IPS DF 4.7 (cell line): ENCODE measurements at regions not wholly inside any gene's neighbourhood (a gene's known extent, or its start where the extent isn't known, plus 50 kb on each side); places are given as distances from the start of the nearest gene placed in this dataset.
"Not testable (repeated sequence)": the region's sequence is repeated elsewhere in the genome, so short reads cannot be mapped to it uniquely, and the experiment has no call there.

Source experiments
- DNase-seq: peaks from one replicate; pipeline ENCODE4 v3.0.0-alpha.2; 2013; ENCODE audit warnings: low spot score; ENCODE audit errors: extremely low read depth

GRCh38 chr10:78209970-78210369 lies 176.3 kb downstream of the RPS24 start:
- no peak for DNase-seq

GRCh38 chr10:78210548-78210947 lies 176.9 kb downstream of the RPS24 start:
- DNase-seq, result no peak

- no peak for DNase-seq
These were observed 177.3 kb downstream of the RPS24 start for GRCh38 chr10:78210976-78211375.

- peak; percentile 14 for DNase-seq
These were observed 177.9 kb downstream of the RPS24 start for GRCh38 chr10:78211561-78212051.

- no peak for DNase-seq
These were observed 178.6 kb downstream of the RPS24 start for GRCh38 chr10:78212060-78212785.

- DNase-seq, result no peak
These were observed 179.1 kb downstream of the RPS24 start for GRCh38 chr10:78212786-78213175.

GRCh38 chr10:78214955-78215354 lies 181.3 kb downstream of the RPS24 start:
- DNase-seq, result no peak

GRCh38 chr10:78215645-78216044 lies 182.0 kb downstream of the RPS24 start:
- DNase-seq, result no peak

- no peak for DNase-seq
These were observed 183.7 kb downstream of the RPS24 start for GRCh38 chr10:78217336-78217735.

- DNase-seq, result no peak
These were observed 185.3 kb downstream of the RPS24 start for GRCh38 chr10:78218798-78219490.

- not testable (repeated sequence) for DNase-seq
These were observed 185.9 kb downstream of the RPS24 start for GRCh38 chr10:78219568-78219967.

GRCh38 chr10:78220781-78221180 lies 187.1 kb downstream of the RPS24 start:
- DNase-seq, result no peak

- DNase-seq, result no peak
These were observed 188.6 kb downstream of the RPS24 start for GRCh38 chr10:78222096-78222790.

- no peak for DNase-seq
These were observed 189.4 kb downstream of the RPS24 start for GRCh38 chr10:78223088-78223487.

- no peak for DNase-seq
These were observed 190.9 kb downstream of the RPS24 start for GRCh38 chr10:78224602-78225001.

- DNase-seq, result no peak
These were observed 191.9 kb downstream of the RPS24 start for GRCh38 chr10:78225594-78225993.

GRCh38 chr10:78229489-78229888 lies 195.8 kb downstream of the RPS24 start:
- no peak for DNase-seq

GRCh38 chr10:78229950-78230675 lies 196.4 kb downstream of the RPS24 start:
- DNase-seq, result no peak

GRCh38 chr10:78231327-78231726 lies 197.7 kb downstream of the RPS24 start:
- DNase-seq, result no peak

GRCh38 chr10:78231939-78232338 lies 198.3 kb downstream of the RPS24 start:
- no peak for DNase-seq

- no peak for DNase-seq
These were observed 202.9 kb downstream of the RPS24 start for GRCh38 chr10:78236416-78237015.
